ENCODE measurements at regions not wholly inside any gene's neighbourhood (a gene's known extent, or its start where the extent isn't known, plus 50 kb on each side); places are given as distances from the start of the nearest gene placed in this dataset.

GRCh38 chr1:199272139-199272544 is 633.3 kb downstream of the PTPRC start:
- no peak overlapping the region for H3K4me3 ChIP-seq (ENCODE audit: low read length)
- DNase-seq (ENCODE audit: low read depth): peak; percentile 93
- no peak for TF ChIP-seq CTCF (conservative IDR thresholded peaks at IDR 0.05; ENCODE audit: low read length)

GRCh38 chr1:199272628-199273086 is 633.8 kb downstream of the PTPRC start:
- TF ChIP-seq CTCF (conservative IDR thresholded peaks at IDR 0.05; ENCODE audit: low read length): no peak
- H3K4me3 ChIP-seq (ENCODE audit: low read length): no peak overlapping the region
- peak; percentile 95 for DNase-seq (ENCODE audit: low read depth)

- no peak overlapping the region for H3K4me3 ChIP-seq (ENCODE audit: low read length)
- peak; percentile 28 for DNase-seq (ENCODE audit: low read depth)
- no peak for TF ChIP-seq CTCF (conservative IDR thresholded peaks at IDR 0.05; ENCODE audit: low read length)
Observed at GRCh38 chr1:199273837-199274379, 635.1 kb downstream of the PTPRC start.

- no peak for TF ChIP-seq CTCF (conservative IDR thresholded peaks at IDR 0.05; ENCODE audit: low read length)
- H3K4me3 ChIP-seq (ENCODE audit: low read length): no peak overlapping the region
- DNase-seq (ENCODE audit: low read depth): peak; percentile 23
Observed at GRCh38 chr1:199279067-199279466, 640.2 kb downstream of the PTPRC start.

GRCh38 chr1:199279872-199280645 is 641.2 kb downstream of the PTPRC start:
- DNase-seq (ENCODE audit: low read depth): peak; percentile 12
- H3K4me3 ChIP-seq (ENCODE audit: low read length): no peak overlapping the region
- no peak for TF ChIP-seq CTCF (conservative IDR thresholded peaks at IDR 0.05; ENCODE audit: low read length)

GRCh38 chr1:199282751-199283305 is 644.0 kb downstream of the PTPRC start:
- no peak overlapping the region for H3K4me3 ChIP-seq (ENCODE audit: low read length)
- TF ChIP-seq CTCF (conservative IDR thresholded peaks at IDR 0.05; ENCODE audit: low read length): no peak
- DNase-seq (ENCODE audit: low read depth): peak; percentile 20

- no peak overlapping the region for H3K4me3 ChIP-seq (ENCODE audit: low read length)
- DNase-seq (ENCODE audit: low read depth): peak; percentile 31
- no peak for TF ChIP-seq CTCF (conservative IDR thresholded peaks at IDR 0.05; ENCODE audit: low read length)
Observed at GRCh38 chr1:199283794-199284193, 645.0 kb downstream of the PTPRC start.

Measured in AG10803 (cell line).